DND-41 (cell line): ENCODE measurements at regions not wholly inside any gene's neighbourhood (a gene's known extent, or its start where the extent isn't known, plus 50 kb on each side); places are given as distances from the start of the nearest gene placed in this dataset.

ENCODE experiments used
- CTCF ChIP-seq: IDR thresholded peaks from 2 replicates; pipeline ENCODE4 v1.5.1; 2012; ENCODE audit warnings: borderline replicate concordance, low read length, moderate library complexity, mild to moderate bottlenecking; ENCODE audit not compliant: poor library complexity, severe bottlenecking; ENCODE audit errors: extremely low read depth
- EZH2 ChIP-seq: IDR thresholded peaks from 3 replicates; pipeline ENCODE4 v1.6.1; 2012; ENCODE audit warnings: borderline replicate concordance, low read depth, mild to moderate bottlenecking, moderate library complexity, low read length, inconsistent platforms; ENCODE audit not compliant: severe bottlenecking

GRCh38 chr16:86090461-86091170 lies 191.7 kb downstream of the IRF8 start:
- TF ChIP-seq CTCF (no peak), EZH2 (no peak)
